ENCODE measurements at regions not wholly inside any gene's neighbourhood (a gene's known extent, or its start where the extent isn't known, plus 50 kb on each side); places are given as distances from the start of the nearest gene placed in this dataset.

DNA sequence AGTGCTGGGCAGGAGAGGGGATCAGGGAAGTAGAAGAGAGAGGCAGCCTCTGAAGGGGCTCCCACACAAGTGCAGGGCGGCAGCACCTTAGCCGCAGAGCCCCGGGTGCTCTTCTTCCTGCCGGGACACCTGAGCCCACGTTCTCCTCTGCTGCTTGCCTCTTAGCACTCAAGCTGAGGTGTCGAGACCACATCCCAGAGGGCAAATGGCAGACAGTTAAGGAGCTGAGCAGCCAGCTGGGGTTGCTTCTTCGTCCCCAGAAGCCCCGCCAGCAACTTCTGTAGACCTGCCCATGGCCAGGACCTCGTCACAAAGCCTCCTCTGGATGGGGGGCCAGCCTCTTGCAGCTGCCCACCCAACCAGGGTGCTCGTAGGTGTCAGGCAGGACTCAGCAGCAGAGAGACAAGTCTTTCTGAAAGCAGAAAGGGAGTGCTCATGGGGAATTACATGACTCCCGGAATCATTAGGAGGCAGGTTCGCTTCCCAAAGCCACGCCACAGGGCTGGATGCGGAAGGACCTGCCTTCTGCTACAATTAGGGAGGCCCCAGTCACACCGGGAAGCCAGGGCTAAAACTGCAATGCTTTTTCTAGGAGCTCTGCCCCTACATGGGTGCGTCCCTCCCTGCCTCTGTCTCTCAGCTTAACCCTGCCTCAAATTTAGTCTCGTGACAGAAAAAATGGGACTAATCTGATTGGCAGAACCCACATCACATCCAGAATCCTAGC, 141.4 kb upstream of the RAB4A start:
- TF ChIP-seq, protein P1, sequence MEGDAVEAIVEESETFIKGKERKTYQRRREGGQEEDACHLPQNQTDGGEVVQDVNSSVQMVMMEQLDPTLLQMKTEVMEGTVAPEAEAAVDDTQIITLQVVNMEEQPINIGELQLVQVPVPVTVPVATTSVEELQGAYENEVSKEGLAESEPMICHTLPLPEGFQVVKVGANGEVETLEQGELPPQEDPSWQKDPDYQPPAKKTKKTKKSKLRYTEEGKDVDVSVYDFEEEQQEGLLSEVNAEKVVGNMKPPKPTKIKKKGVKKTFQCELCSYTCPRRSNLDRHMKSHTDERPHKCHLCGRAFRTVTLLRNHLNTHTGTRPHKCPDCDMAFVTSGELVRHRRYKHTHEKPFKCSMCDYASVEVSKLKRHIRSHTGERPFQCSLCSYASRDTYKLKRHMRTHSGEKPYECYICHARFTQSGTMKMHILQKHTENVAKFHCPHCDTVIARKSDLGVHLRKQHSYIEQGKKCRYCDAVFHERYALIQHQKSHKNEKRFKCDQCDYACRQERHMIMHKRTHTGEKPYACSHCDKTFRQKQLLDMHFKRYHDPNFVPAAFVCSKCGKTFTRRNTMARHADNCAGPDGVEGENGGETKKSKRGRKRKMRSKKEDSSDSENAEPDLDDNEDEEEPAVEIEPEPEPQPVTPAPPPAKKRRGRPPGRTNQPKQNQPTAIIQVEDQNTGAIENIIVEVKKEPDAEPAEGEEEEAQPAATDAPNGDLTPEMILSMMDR (IDR thresholded peaks at IDR 0.05): no peak
- no peak for TF ChIP-seq POLR2A (IDR thresholded peaks at IDR 0.05)

Data from Peyer's patch (tissue), 4 donors.